RWPE1 (cell line): ENCODE measurements at regions not wholly inside any gene's neighbourhood (a gene's known extent, or its start where the extent isn't known, plus 50 kb on each side); places are given as distances from the start of the nearest gene placed in this dataset.

ENCODE experiments used
- CTCF ChIA-PET: fragments of 350-600 bp; sonication (Branson Sonifier 250); formaldehyde crosslinking; extraction: SDS; loops from one replicate; lab custom pipeline; 2021; lab: Yijun Ruan, JAX
- POLR2A ChIA-PET: fragments of 400-600 bp; formaldehyde crosslinking; extraction: SDS; loops from one replicate; lab custom pipeline; 2020; ENCODE audit warnings: antibody characterized with exemption; ENCODE audit not compliant: low non-redundant PET; lab: Yijun Ruan, JAX
- DNase-seq: peaks from one replicate; pipeline ENCODE4 v3.0.0; 2012; ENCODE audit warnings: low spot score
- H3K27ac ChIP-seq: fragments of 450-650 bp; 2 replicates; pipeline ENCODE4 v1.5.1; 2017
- CTCF ChIP-seq: fragments of 450-650 bp; conservative IDR thresholded peaks from 2 replicates; pipeline ENCODE4 v1.5.1; 2017; ENCODE audit warnings: low read depth, mild to moderate bottlenecking

GRCh38 chrX:22760513-22761057, 239.2 kb upstream of the DDX53 start:
- no peak for TF ChIP-seq CTCF
- ChIA-PET CTCF (interaction anchor here (0.7 kb wide), 1 partner anchor 8 kb away, joined by 3 read pairs; no protein-coding TSS in a partner anchor), POLR2A (no interaction called here)
- H3K27ac ChIP-seq: no peak overlapping the region
- no peak for DNase-seq

- ChIA-PET CTCF (no interaction called here), POLR2A (no interaction called here)
- no peak for TF ChIP-seq CTCF
- DNase-seq: no peak
- no peak overlapping the region for H3K27ac ChIP-seq
Measured at GRCh38 chrX:22788221-22788620, 211.5 kb upstream of the DDX53 start.

GRCh38 chrX:22795671-22796070, 204.1 kb upstream of the DDX53 start:
- no peak for TF ChIP-seq CTCF
- POLR2A ChIA-PET: no interaction called here
- no peak overlapping the region for H3K27ac ChIP-seq
- CTCF ChIA-PET: no interaction called here
- DNase-seq: peak; percentile 22

GRCh38 chrX:22800360-22800759, 199.4 kb upstream of the DDX53 start:
- no peak for TF ChIP-seq CTCF
- no peak overlapping the region for H3K27ac ChIP-seq
- peak; percentile 25 for DNase-seq
- ChIA-PET POLR2A (no interaction called here), CTCF (no interaction called here)

- no peak for DNase-seq
- ChIA-PET CTCF (no interaction called here), POLR2A (no interaction called here)
- no peak for TF ChIP-seq CTCF
- H3K27ac ChIP-seq: no peak overlapping the region
Measured at GRCh38 chrX:22800806-22801205, 199.0 kb upstream of the DDX53 start.

- ChIA-PET POLR2A (no interaction called here), CTCF (no interaction called here)
Measured at GRCh38 chrX:22803353-22803752, 196.4 kb upstream of the DDX53 start.

More at GRCh38 chrX:22803353-22803752, 196.4 kb upstream of the DDX53 start:
- no peak for TF ChIP-seq CTCF
- H3K27ac ChIP-seq: no peak overlapping the region
- no peak for DNase-seq
